ENCODE measurements at regions not wholly inside any gene's neighbourhood (a gene's known extent, or its start where the extent isn't known, plus 50 kb on each side); places are given as distances from the start of the nearest gene placed in this dataset.

DNA sequence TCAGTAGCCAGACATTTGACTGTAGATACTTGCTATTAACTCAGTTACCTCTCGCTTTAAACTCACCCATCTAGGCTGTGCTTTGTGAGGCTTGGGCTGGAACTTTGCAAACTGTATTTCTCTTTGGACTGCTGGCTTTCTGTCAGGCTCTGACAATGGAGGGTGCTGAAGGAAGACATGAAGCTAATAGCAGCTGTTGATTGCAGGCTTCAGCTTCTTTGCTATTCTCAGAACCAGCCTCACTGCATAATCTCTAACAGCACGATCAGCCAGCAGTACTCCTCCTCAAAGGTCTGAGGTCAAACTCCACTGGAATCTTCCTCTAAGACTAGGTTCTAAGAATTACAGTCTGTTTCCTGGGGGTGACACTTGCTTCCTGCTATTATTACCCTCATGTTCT, 295.6 kb downstream of the ZBBX start:
- Histone ChIP-seq H3K27ac (no peak overlapping the region), H3K4me3 (no peak overlapping the region), H3K27me3 (no peaks in the 10 kb centered on the region), H3K36me3 (no peaks in the 10 kb centered on the region), H3K4me1 (no peaks in the 10 kb centered on the region), H3K9me3 (no peaks in the 10 kb centered on the region)
- TF ChIP-seq CTCF (IDR thresholded peaks at IDR 0.05): no peak
- DNase-seq (ENCODE audit: low spot score in 2 of 2): no peak
- intact Hi-C loops (cut with DNase I): no loop called here

DNA sequence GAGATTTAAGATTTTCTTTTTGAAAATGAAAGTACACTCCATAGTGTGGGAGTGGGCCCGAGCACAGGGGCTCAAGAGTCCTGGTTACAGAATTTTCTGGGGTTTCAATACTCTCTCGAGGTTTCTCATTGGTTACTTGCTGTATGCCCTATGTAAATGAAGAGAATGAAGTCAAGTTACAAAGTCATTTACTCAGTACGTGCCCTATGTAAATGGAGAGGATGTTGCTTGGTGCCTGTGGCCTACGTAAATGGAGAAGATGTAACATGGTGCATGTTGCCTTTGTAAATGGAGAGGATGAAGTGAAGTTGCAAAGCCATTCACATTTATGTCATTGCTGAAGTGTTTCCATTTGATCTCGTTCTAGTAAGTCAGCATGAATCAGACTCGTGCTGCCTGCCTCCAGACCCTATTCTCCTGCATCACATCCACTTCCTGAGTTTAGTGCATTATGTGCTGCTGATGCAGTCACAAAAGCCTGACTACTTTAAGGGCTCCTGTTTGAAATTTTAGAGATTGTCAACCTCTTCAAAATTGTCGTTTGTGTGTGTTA, 302.0 kb downstream of the ZBBX start:
- no peak for DNase-seq (ENCODE audit: low spot score in 2 of 2)
- no peaks in the 10 kb centered on the region for H3K36me3 ChIP-seq
- H3K4me3 ChIP-seq: no peak overlapping the region
- no peaks in the 10 kb centered on the region for H3K27me3 ChIP-seq
- intact Hi-C loops (cut with DNase I): no loop called here
- TF ChIP-seq CTCF (IDR thresholded peaks at IDR 0.05): no peak
- no peaks in the 10 kb centered on the region for H3K4me1 ChIP-seq
- H3K9me3 ChIP-seq: no peaks in the 10 kb centered on the region
- no peak overlapping the region for H3K27ac ChIP-seq

DNA sequence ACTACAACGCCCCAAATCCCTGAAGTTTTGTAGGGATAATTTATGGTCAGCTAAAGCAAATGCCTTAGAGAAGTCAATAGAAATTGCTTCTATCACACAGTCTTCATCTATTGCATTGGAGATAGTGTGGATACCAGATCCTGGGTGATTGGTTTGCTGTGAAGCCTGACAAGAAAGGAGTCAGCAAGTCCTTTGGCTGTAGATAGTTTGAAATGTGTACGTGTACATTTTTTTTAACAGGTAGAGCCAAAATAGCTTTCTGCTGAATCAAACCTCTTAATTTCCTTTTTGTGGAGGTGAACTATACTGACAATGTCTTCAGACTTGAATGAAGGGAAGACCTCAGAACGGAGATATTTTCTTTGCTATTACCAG, 312.3 kb downstream of the ZBBX start:
- no peaks in the 10 kb centered on the region for H3K9me3 ChIP-seq
- H3K36me3 ChIP-seq: no peaks in the 10 kb centered on the region
- TF ChIP-seq CTCF (IDR thresholded peaks at IDR 0.05): no peak
- no peak for DNase-seq (ENCODE audit: low spot score in 2 of 2)
- no peak overlapping the region for H3K4me3 ChIP-seq
- H3K27ac ChIP-seq: no peak overlapping the region
- no peaks in the 10 kb centered on the region for H3K27me3 ChIP-seq
- intact Hi-C loops (cut with DNase I): no loop called here
- H3K4me1 ChIP-seq: no peaks in the 10 kb centered on the region

DNA sequence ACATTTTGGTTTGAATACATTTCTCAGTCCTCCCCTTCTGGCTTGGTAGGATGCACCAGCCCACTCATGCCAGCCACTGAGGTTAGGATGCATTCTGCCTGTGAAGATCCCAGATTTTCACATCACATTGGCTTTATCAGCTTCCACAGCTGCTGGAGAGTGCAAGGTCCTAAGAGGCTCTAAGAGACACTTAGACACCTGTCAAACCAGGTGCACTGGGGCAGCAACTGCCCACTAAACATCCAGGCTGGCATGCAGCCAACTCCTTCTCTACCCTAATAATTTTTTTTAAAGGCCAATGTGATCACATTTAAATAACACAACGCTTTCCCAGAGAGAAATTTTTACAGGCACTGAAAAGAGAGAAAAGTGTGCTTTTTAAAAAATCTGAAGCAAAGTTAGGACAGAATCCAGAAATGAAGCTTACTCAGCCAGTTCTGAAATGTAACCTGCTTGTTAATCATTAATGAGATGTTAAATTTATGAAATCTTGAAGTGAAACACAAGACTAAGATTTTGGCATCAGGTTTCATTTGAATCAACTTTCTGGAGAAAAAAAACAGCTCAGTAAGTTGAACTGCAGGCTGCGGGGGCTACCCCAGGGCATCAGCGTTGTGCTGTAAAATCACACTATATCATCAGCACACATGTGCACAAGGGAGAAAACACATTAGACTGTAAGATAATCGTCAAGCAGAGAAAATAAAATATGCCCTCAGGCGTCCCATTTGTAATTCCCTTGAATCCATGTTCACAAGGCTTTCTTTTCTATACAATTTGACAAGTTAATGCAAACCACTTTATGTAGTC, 312.9 kb downstream of the ZBBX start:
- intact Hi-C loops (cut with DNase I): no loop called here
- TF ChIP-seq CTCF (IDR thresholded peaks at IDR 0.05): no peak

DNA sequence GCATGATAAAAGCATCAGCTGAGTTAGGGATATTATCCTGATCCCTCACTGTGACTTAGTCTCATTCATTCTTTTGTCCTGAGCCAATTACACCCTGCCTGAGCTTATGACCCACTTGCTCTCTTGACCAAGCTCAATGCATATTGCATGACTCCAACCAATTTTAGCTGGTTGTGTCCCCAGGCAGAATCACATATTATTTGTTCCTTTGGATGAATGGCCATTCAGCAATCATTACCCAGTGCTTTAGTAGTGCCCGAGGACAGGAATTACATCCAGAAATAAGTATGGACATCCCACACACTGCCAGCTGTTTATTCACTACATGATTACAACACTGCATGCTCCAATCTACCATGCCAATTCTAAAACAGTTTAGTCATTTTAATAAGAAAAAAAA, 322.5 kb downstream of the ZBBX start:
- no peaks in the 10 kb centered on the region for H3K4me1 ChIP-seq
- no peak for DNase-seq (ENCODE audit: low spot score in 2 of 2)
- no peaks in the 10 kb centered on the region for H3K9me3 ChIP-seq
- intact Hi-C loops (cut with DNase I): no loop called here
- no peak overlapping the region for H3K27ac ChIP-seq
- no peak for TF ChIP-seq CTCF (IDR thresholded peaks at IDR 0.05)
- no peak overlapping the region for H3K4me3 ChIP-seq
- H3K36me3 ChIP-seq: no peaks in the 10 kb centered on the region
- H3K27me3 ChIP-seq: no peaks in the 10 kb centered on the region

More for the DNA sequence above, 312.9 kb downstream of the ZBBX start:
- H3K4me3 ChIP-seq: no peak overlapping the region
- no peak overlapping the region for H3K27ac ChIP-seq
- DNase-seq (ENCODE audit: low spot score in 2 of 2): no peak
- H3K4me1 ChIP-seq: no peaks in the 10 kb centered on the region
- no peaks in the 10 kb centered on the region for H3K27me3 ChIP-seq
- no peaks in the 10 kb centered on the region for H3K36me3 ChIP-seq
- H3K9me3 ChIP-seq: no peaks in the 10 kb centered on the region

Measured in ascending aorta (tissue), 2 donors.